BJ (cell line): ENCODE measurements at regions not wholly inside any gene's neighbourhood (a gene's known extent, or its start where the extent isn't known, plus 50 kb on each side); places are given as distances from the start of the nearest gene placed in this dataset.

Experiments used
- CTCF ChIA-PET: fragments of 350-600 bp; formaldehyde crosslinking; extraction: SDS; loops from one replicate; lab custom pipeline; 2021; ENCODE audit warnings: antibody characterized with exemption, inconsistent platforms; lab: Yijun Ruan, JAX
- POLR2A ChIA-PET: fragments of 300-600 bp; sonication (Branson Sonifier 250); formaldehyde crosslinking; extraction: SDS; loops from one replicate; lab custom pipeline; 2021; ENCODE audit warnings: antibody characterized with exemption; lab: Charles Lee
- DNase-seq: peaks from one replicate; pipeline ENCODE4 v3.0.0-alpha.2; 2011; ENCODE audit warnings: low read depth
- H3K27me3 ChIP-seq: 2 replicates; pipeline ENCODE4 v1.6.0; 2011; ENCODE audit warnings: low read length; ENCODE audit not compliant: control insufficient read depth, insufficient read depth
- H3K36me3 ChIP-seq: 2 replicates; pipeline ENCODE4 v1.5.1; 2011; ENCODE audit warnings: low read length; ENCODE audit not compliant: control insufficient read depth, insufficient read depth
- H3K4me3 ChIP-seq: 2 replicates; pipeline ENCODE4 v1.5.1; 2011; ENCODE audit warnings: low read depth, mild to moderate bottlenecking, control low read depth, low read length
- CTCF ChIP-seq: IDR thresholded peaks from 2 replicates; pipeline ENCODE4 v1.5.1; 2011; ENCODE audit warnings: low read depth, mild to moderate bottlenecking, control low read depth, inconsistent platforms, low read length, moderate library complexity; ENCODE audit not compliant: insufficient read depth

- DNase-seq = no peak
- Histone ChIP-seq H3K36me3 (no peaks in the 10 kb centered on the region), H3K27me3 (no peaks in the 10 kb centered on the region; the same call in 1 of the 2 replicates), H3K4me3 (no peak overlapping the region)
- POLR2A ChIA-PET = no interaction called here
- TF ChIP-seq CTCF = no peak
- CTCF ChIA-PET = no interaction called here
Observed at GRCh38 chr4:14924812-14925344, 77.4 kb upstream of the CPEB2 start.

- POLR2A ChIA-PET = no interaction called here
- Histone ChIP-seq H3K4me3 (no peak overlapping the region), H3K36me3 (no peaks in the 10 kb centered on the region), H3K27me3 (no peaks in the 10 kb centered on the region; the same call in 1 of the 2 replicates)
- no peak for TF ChIP-seq CTCF
- no peak for DNase-seq
- CTCF ChIA-PET = no interaction called here
Observed at GRCh38 chr4:14925471-14925870, 76.8 kb upstream of the CPEB2 start.

GRCh38 chr4:14926368-14926767, 75.9 kb upstream of the CPEB2 start:
- DNase-seq = no peak
- ChIA-PET CTCF (no interaction called here), POLR2A (no interaction called here)
- no peak for TF ChIP-seq CTCF
- Histone ChIP-seq H3K27me3 (no peaks in the 10 kb centered on the region; the same call in 1 of the 2 replicates), H3K36me3 (no peaks in the 10 kb centered on the region), H3K4me3 (no peak overlapping the region)

GRCh38 chr4:14928035-14928434, 74.2 kb upstream of the CPEB2 start:
- no peak for TF ChIP-seq CTCF
- POLR2A ChIA-PET = interaction anchor here (0.7 kb wide), 1 partner anchor 467 kb away, joined by 3 read pairs; no protein-coding TSS in a partner anchor
- no peak for DNase-seq
- Histone ChIP-seq H3K4me3 (no peak overlapping the region), H3K36me3 (no peaks in the 10 kb centered on the region), H3K27me3 (no peaks in the 10 kb centered on the region; the same call in 1 of the 2 replicates)
- CTCF ChIA-PET = no interaction called here

GRCh38 chr4:14929669-14930068, 72.6 kb upstream of the CPEB2 start:
- Histone ChIP-seq H3K4me3 (no peak overlapping the region), H3K36me3 (no peaks in the 10 kb centered on the region), H3K27me3 (no peaks in the 10 kb centered on the region; the same call in 1 of the 2 replicates)
- TF ChIP-seq CTCF = no peak
- CTCF ChIA-PET = no interaction called here
- POLR2A ChIA-PET = no interaction called here
- no peak for DNase-seq
